ENCODE measurements at regions not wholly inside any gene's neighbourhood (a gene's known extent, or its start where the extent isn't known, plus 50 kb on each side); places are given as distances from the start of the nearest gene placed in this dataset.

GRCh38 chr10:128539510-128540127 lies 413.4 kb upstream of the MKI67 start:
- no peak for DNase-seq

- no peak for DNase-seq
These were observed 414.0 kb upstream of the MKI67 start for GRCh38 chr10:128540128-128540762.

- DNase-seq, result no peak
These were observed 414.8 kb upstream of the MKI67 start for GRCh38 chr10:128540781-128541761.

GRCh38 chr10:128541926-128542475 lies 415.8 kb upstream of the MKI67 start:
- no peak for DNase-seq

GRCh38 chr10:128542659-128543058 lies 416.4 kb upstream of the MKI67 start:
- no peak for DNase-seq

GRCh38 chr10:128543151-128543550 lies 416.9 kb upstream of the MKI67 start:
- DNase-seq, result no peak

GRCh38 chr10:128545216-128545615 lies 419.0 kb upstream of the MKI67 start:
- DNase-seq, result no peak

GRCh38 chr10:128546651-128547165 lies 420.5 kb upstream of the MKI67 start:
- no peak for DNase-seq

GRCh38 chr10:128549101-128549608 lies 422.9 kb upstream of the MKI67 start:
- DNase-seq, result no peak

- DNase-seq, result no peak
These were observed 423.8 kb upstream of the MKI67 start for GRCh38 chr10:128550045-128550444.

GRCh38 chr10:128551475-128551874 lies 425.3 kb upstream of the MKI67 start:
- no peak for DNase-seq

- DNase-seq, result no peak
These were observed 427.5 kb upstream of the MKI67 start for GRCh38 chr10:128553755-128554154.

GRCh38 chr10:128556182-128557110 lies 430.2 kb upstream of the MKI67 start:
- DNase-seq, result no peak

- DNase-seq, result no peak
These were observed 431.0 kb upstream of the MKI67 start for GRCh38 chr10:128557149-128557710.

GRCh38 chr10:128560406-128560805 lies 434.2 kb upstream of the MKI67 start:
- no peak for DNase-seq

GRCh38 chr10:128560993-128561392 lies 434.8 kb upstream of the MKI67 start:
- DNase-seq, result no peak

- no peak for DNase-seq
These were observed 437.2 kb upstream of the MKI67 start for GRCh38 chr10:128563387-128563786.

GRCh38 chr10:128563904-128564303 lies 437.7 kb upstream of the MKI67 start:
- DNase-seq, result no peak

- no peak for DNase-seq
These were observed 440.2 kb upstream of the MKI67 start for GRCh38 chr10:128566361-128566968.

- DNase-seq, result no peak
These were observed 441.3 kb upstream of the MKI67 start for GRCh38 chr10:128567551-128567950.

- DNase-seq, result no peak
These were observed 441.8 kb upstream of the MKI67 start for GRCh38 chr10:128568041-128568440.
